Heart right ventricle (tissue), 16 donors: ENCODE measurements at regions not wholly inside any gene's neighbourhood (a gene's known extent, or its start where the extent isn't known, plus 50 kb on each side); places are given as distances from the start of the nearest gene placed in this dataset.

Source experiments
- ATAC-seq, 8 donors: fragments of 200-7000 bp; cut with Tn5 transposase; one replicate each; pipeline ENCODE4 v1.9.1; 2020; ENCODE audit warnings: mild to moderate bottlenecking in 8 of 8, moderate library complexity in 8 of 8, moderate number of reproducible peaks in 1 of 8
- DNase-seq, 2 donors: peaks; one replicate each; pipeline ENCODE4 v3.0.0-alpha.2; 2020
- H3K27ac ChIP-seq, 10 donors: fragments of 200-600 bp; sonication (generic) in 2 of 10; one replicate each; pipeline versions ENCODE4 v1.5.0 to v1.8.0; 2020 to 2022; ENCODE audit warnings: mild to moderate bottlenecking in 3 of 10
- H3K27me3 ChIP-seq, 7 donors: fragments of 200-600 bp; one replicate each; pipeline ENCODE4 v1.8.0; 2021 to 2022; ENCODE audit warnings: mild to moderate bottlenecking in 2 of 7
- H3K36me3 ChIP-seq, 9 donors: fragments of 200-600 bp; sonication (generic) in 1 of 9; one replicate each; pipeline versions ENCODE4 v1.5.0 to v1.8.0; 2020 to 2022; ENCODE audit warnings: mild to moderate bottlenecking in 2 of 9
- H3K4me1 ChIP-seq, 9 donors: fragments of 200-600 bp; sonication (generic) in 1 of 9; one replicate each; pipeline versions ENCODE4 v1.5.0 to v1.8.0; 2020 to 2022; ENCODE audit warnings: mild to moderate bottlenecking in 4 of 9
- H3K4me3 ChIP-seq, 10 donors: fragments of 200-600 bp; sonication (generic) in 2 of 10; one replicate each; pipeline versions ENCODE4 v1.5.0 to v1.8.0; 2020 to 2022; ENCODE audit warnings: mild to moderate bottlenecking in 7 of 10, moderate library complexity in 2 of 10
- H3K9me3 ChIP-seq, 11 donors: fragments of 200-600 bp in 10 of 11; sonication (generic) in 2 of 11; one replicate each; pipeline versions ENCODE4 v1.5.0 to v1.8.0; 2013 to 2022; ENCODE audit warnings: mild to moderate bottlenecking in 2 of 11, control low read depth in 1 of 11, moderate library complexity in 1 of 11
- CTCF ChIP-seq, 9 donors: fragments of 200-600 bp; sonication (generic) in 2 of 9; IDR thresholded peaks; one replicate each; pipeline versions ENCODE4 v1.5.0 to v1.8.0; 2021 to 2022; ENCODE audit warnings: antibody characterized with exemption in 9 of 9, mild to moderate bottlenecking in 5 of 9, moderate library complexity in 1 of 9
- whole genome bisulfite sequencing, 2 donors: extraction: QIAGEN DNeasy Blood & Tissue Kit; methylation state at CpG; one replicate each; pipeline ENCODE4 v1.1.7; 2013; ENCODE audit warnings: inconsistent platforms in 1 of 2; 5-methylcytosine and 5-hydroxymethylcytosine counted together
- intact Hi-C, 10 donors: fragments of 100-400 bp; cut with DNase I; formaldehyde crosslinking; loops; one replicate each; pipeline versions ENCODE4 v1.11.1 to v1.14.2; 2022
- donor health status: Arrhythmogenic right ventricular cardiomyopathy.
- donor health status: ischemic (EF 13 %, LVEDD 7.1; RV severe dilation, severe dysfunction).
- donor health status: healthy with polysubstance abuse.
- donor health status: DM: no; HTN: yes; CAD: no.
- donor health status: DM: no; HTN: no; CAD: no.
- donor health status: ischemic (EF 25% LVEDD 6.9; RV normal size, moderate dysfunction).
- donor health status: ischemic (EF 25% LVEDD 5.7; RV mildly dilated, moderate dysfunction).
- donor health status: healthy.
- donor health status: DM: yes; HTN: yes; CAD: no.
- donor health status: Ischemic cardiomyopathy.
- donor health status: ischemic (EF 35%, LVEDD 5.7; RV mildly dilated, moderate dysfunction).
- donor health status: nonischemic (EF 11% LVEDD 7.7; RV severe dilation, severe dysfunction).
- donor health status: DM: yes; HTN: yes; CAD: no.
- donor health status: PGD.
- donor health status: ischemic (EF 29% LVEDD 5.4; RV normal size, mild dysfunction).
- donor health status: nonischemic (EF 23%, LVEDD 6.1; RV moderate dilation, normal function).

DNA sequence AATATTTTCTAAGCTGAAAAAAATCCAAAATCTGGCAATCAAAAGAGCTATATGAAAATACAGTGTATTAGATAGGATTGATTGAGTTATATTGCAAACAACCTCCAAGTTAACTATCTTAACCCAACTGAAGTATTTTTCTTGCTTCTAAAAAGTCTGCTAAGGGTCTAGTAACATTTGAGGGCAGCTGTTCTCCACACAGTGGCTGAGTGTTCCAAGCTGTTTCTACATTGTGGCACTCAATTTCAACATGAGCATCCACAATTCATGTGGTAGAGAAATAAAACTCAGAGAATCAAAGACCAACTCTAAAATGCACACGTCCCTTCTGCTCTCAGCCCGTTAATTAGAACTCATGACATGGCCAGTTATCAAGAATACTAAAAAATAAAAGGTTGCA is 340.0 kb downstream of the C12orf50 start:
- 68 to 73% methylated on average over 2 of the region's 2 CpGs for WGBS, 2 donors
- intact Hi-C loops, result no loop called here
- ATAC-seq (no peak), DNase-seq (no peak)
- no peaks in the 10 kb centered on the region for H3K27me3 ChIP-seq
- no peak overlapping the region for H3K4me3 ChIP-seq
- TF ChIP-seq CTCF (IDR thresholded peaks at IDR 0.05), result no peak
- no peaks in the 10 kb centered on the region for H3K4me1 ChIP-seq
- no peak overlapping the region for H3K27ac ChIP-seq
- no peaks in the 10 kb centered on the region for H3K36me3 ChIP-seq
- H3K9me3 ChIP-seq, result peaks cover 0 to 6% (median 0%) of the 10 kb centered on the region in 11 donors

DNA sequence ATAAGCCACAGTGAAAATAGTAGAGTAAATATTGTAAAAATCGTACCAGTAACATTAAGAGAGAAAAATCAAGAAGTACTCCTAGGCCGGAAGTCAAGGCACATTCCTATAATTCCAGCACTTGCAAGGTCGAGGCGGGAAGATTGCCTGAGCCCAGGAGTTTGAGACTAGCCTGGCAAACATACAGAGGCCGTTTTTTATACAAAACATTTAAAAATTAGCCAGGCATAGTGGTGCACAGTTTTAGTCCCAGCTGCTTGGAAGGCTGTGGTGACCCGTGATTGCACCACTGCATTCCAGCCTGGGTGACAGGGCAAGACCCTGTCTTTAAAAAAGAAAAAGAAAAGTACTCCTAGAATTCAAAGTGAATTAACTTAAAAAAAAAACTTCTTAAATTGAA is 341.8 kb downstream of the C12orf50 start:
- H3K27me3 ChIP-seq, result no peaks in the 10 kb centered on the region
- DNase-seq, result no peak
- H3K9me3 ChIP-seq, result peaks cover 0 to 2% (median 0%) of the 10 kb centered on the region in 11 donors
- H3K36me3 ChIP-seq, result no peaks in the 10 kb centered on the region
- H3K27ac ChIP-seq, result no peak overlapping the region
- no peak for ATAC-seq
- intact Hi-C loops, result no loop called here
- no peaks in the 10 kb centered on the region for H3K4me1 ChIP-seq
- 23% methylated on average over 6 of the region's 6 CpGs for WGBS, 2 donors
- no peak overlapping the region for H3K4me3 ChIP-seq
- TF ChIP-seq CTCF (IDR thresholded peaks at IDR 0.05), result no peak

- no peak for ATAC-seq
- intact Hi-C loops, result no loop called here
- Histone ChIP-seq H3K4me3 (no peak overlapping the region), H3K36me3 (no peaks in the 10 kb centered on the region), H3K27ac (no peak overlapping the region), H3K4me1 (no peaks in the 10 kb centered on the region), H3K9me3 (peaks cover 0 to 2% (median 0%) of the 10 kb centered on the region in 11 donors), H3K27me3 (no peaks in the 10 kb centered on the region)
- TF ChIP-seq CTCF (IDR thresholded peaks at IDR 0.05), result no peak
- DNase-seq, result no peak
Observed at GRCh38 chr12:87685696-87686095, 343.5 kb downstream of the C12orf50 start.

DNA sequence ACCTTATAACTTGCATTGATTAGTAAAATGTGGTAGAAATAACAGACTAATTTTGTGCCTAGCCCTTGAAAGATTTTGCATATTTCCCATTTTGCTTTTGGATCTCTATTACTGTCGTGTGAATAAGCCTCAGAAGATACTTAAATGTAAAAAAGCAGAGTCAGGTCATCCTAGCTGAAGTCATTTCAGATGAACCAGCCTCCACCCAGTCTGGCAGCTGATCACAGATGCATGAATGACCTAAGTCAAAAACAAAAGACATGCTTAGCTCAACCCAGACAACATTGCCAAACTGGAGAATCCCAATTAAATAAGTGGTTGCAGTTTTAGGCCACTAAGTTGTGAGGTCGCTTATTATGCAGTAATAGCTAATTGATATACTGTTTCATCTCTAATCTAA is 349.9 kb downstream of the C12orf50 start:
- H3K27ac ChIP-seq, result no peak overlapping the region
- H3K36me3 ChIP-seq, result no peaks in the 10 kb centered on the region
- intact Hi-C loops, result no loop called here
- TF ChIP-seq CTCF (IDR thresholded peaks at IDR 0.05), result no peak
- 65 to 77% methylated on average over 2 of the region's 2 CpGs for WGBS, 2 donors
- H3K4me1 ChIP-seq, result no peaks in the 10 kb centered on the region
- no peaks in the 10 kb centered on the region for H3K9me3 ChIP-seq
- H3K27me3 ChIP-seq, result no peaks in the 10 kb centered on the region
- no peak for DNase-seq
- ATAC-seq, result no peak
- H3K4me3 ChIP-seq, result no peak overlapping the region

DNA sequence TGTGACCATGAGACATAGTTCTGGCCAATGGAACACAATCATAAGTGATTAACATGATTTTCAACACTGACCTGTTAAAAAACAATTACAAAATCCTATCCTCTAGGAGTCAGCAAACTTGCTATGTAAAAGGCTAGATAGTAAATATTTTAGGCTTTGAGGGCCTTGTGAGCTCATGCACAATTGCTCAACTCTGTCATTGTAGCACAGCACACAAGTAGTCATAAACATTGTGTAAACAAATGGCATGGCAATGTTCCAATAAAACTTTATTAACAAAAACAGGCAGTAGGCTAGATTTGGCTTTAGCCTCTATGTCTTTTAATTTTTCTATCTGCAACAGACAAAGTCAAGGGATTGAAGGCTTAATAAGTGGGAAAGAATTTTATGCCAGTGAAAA is 350.7 kb downstream of the C12orf50 start:
- no peak overlapping the region for H3K4me3 ChIP-seq
- intact Hi-C loops, result no loop called here
- DNase-seq, result no peak
- no peak for ATAC-seq
- H3K36me3 ChIP-seq, result no peaks in the 10 kb centered on the region
- no peaks in the 10 kb centered on the region for H3K27me3 ChIP-seq
- no peak overlapping the region for H3K27ac ChIP-seq
- H3K9me3 ChIP-seq, result no peaks in the 10 kb centered on the region
- no peak for TF ChIP-seq CTCF (IDR thresholded peaks at IDR 0.05)
- no peaks in the 10 kb centered on the region for H3K4me1 ChIP-seq
